Neural progenitor cell (in vitro differentiated cells): ENCODE measurements at regions not wholly inside any gene's neighbourhood (a gene's known extent, or its start where the extent isn't known, plus 50 kb on each side); places are given as distances from the start of the nearest gene placed in this dataset.

Source experiments
- DNase-seq: peaks from one replicate; pipeline ENCODE4 v3.0.0-alpha.2; 2016; ENCODE audit warnings: low spot score
- H2AFZ ChIP-seq: fragments of 200-600 bp; sonication (generic); replicated peaks from 2 replicates; pipeline ENCODE4 v1.6.1; 2016; ENCODE audit warnings: antibody characterized with exemption
- H3F3A ChIP-seq: fragments of 200-600 bp; sonication (generic); 2 replicates; pipeline ENCODE4 v1.6.1; 2016; ENCODE audit warnings: antibody characterized with exemption, low read depth
- H3K27ac ChIP-seq: fragments of 200-600 bp; sonication (generic); 2 replicates; pipeline ENCODE4 v1.5.1; 2016; ENCODE audit warnings: mild to moderate bottlenecking
- H3K27me3 ChIP-seq: fragments of 200-600 bp; sonication (generic); 2 replicates; pipeline ENCODE4 v1.6.1; 2016; ENCODE audit warnings: mild to moderate bottlenecking, moderate library complexity
- H3K36me3 ChIP-seq: fragments of 200-600 bp; sonication (generic); 2 replicates; pipeline ENCODE4 v1.5.1; 2016
- H3K4me1 ChIP-seq: fragments of 200-600 bp; sonication (generic); 2 replicates; pipeline ENCODE4 v1.6.1; 2016; ENCODE audit warnings: mixed run types
- H3K4me2 ChIP-seq: fragments of 200-600 bp; sonication (generic); 2 replicates; pipeline ENCODE4 v1.6.1; 2016
- H3K4me3 ChIP-seq: fragments of 200-600 bp; sonication (generic); 2 replicates; pipeline ENCODE4 v1.5.1; 2016
- H3K79me2 ChIP-seq: fragments of 200-600 bp; sonication (generic); 2 replicates; pipeline ENCODE4 v1.6.1; 2016; ENCODE audit warnings: low read depth
- H3K9ac ChIP-seq: fragments of 200-600 bp; sonication (generic); 2 replicates; pipeline ENCODE4 v1.6.1; 2016
- H3K9me3 ChIP-seq: fragments of 200-600 bp; sonication (generic); 2 replicates; pipeline ENCODE4 v1.5.1; 2016; ENCODE audit warnings: low read depth
- H4K20me1 ChIP-seq: fragments of 200-600 bp; sonication (generic); 2 replicates; pipeline ENCODE4 v1.6.1; 2016; ENCODE audit warnings: low read depth
- H3K27ac Mint-ChIP-seq: 3 replicates; pipeline ENCODE4 v1.8.0; 2021; ENCODE audit warnings: mixed read lengths
- H3K27me3 Mint-ChIP-seq: 2 replicates; pipeline ENCODE4 v1.8.0; 2022; ENCODE audit warnings: low read depth, mild to moderate bottlenecking, inconsistent platforms, moderate library complexity, mixed read lengths; ENCODE audit not compliant: insufficient read depth
- H3K36me3 Mint-ChIP-seq: 3 replicates; pipeline ENCODE4 v1.8.0; 2021; ENCODE audit warnings: mixed read lengths
- H3K4me1 Mint-ChIP-seq: 3 replicates; pipeline ENCODE4 v1.8.0; 2021; ENCODE audit warnings: mixed read lengths
- H3K4me3 Mint-ChIP-seq: 3 replicates; pipeline ENCODE4 v1.8.0; 2021; ENCODE audit warnings: mild to moderate bottlenecking, moderate library complexity, mixed read lengths
- H3K9me3 Mint-ChIP-seq: 3 replicates; pipeline ENCODE4 v1.8.0; 2020; ENCODE audit warnings: mixed read lengths
- CTCF ChIP-seq: fragments of 200-600 bp; sonication (generic); IDR thresholded peaks from 2 replicates; pipeline ENCODE4 v1.5.1; 2017; ENCODE audit warnings: antibody characterized with exemption, mild to moderate bottlenecking
- EZH2 ChIP-seq: fragments of 200-600 bp; sonication (generic); IDR thresholded peaks from 2 replicates; pipeline ENCODE4 v1.6.1; 2017; ENCODE audit warnings: antibody characterized with exemption, mild to moderate bottlenecking, moderate library complexity
- EZH2phosphoT487 ChIP-seq: fragments of 200-600 bp; sonication (generic); IDR thresholded peaks from 2 replicates; pipeline ENCODE4 v1.6.1; 2017; ENCODE audit warnings: antibody characterized with exemption

GRCh38 chr4:180565856-180566431, 1677.3 kb upstream of the TENM3 start:
- Mint-ChIP-seq H3K36me3 (no peaks in the 10 kb centered on the region), H3K27me3 (no peaks in the 10 kb centered on the region), H3K4me3 (no peak overlapping the region), H3K9me3 (peaks cover 2% of the 10 kb centered on the region), H3K4me1 (peaks cover 4% of the 10 kb centered on the region), H3K27ac (no peak overlapping the region)
- no peaks in the 10 kb centered on the region for H3K36me3 ChIP-seq
- no peak overlapping the region for H3K9ac ChIP-seq
- no peak overlapping the region for H2AFZ ChIP-seq
- no peaks in the 10 kb centered on the region for H3K9me3 ChIP-seq
- no peaks in the 10 kb centered on the region for H3K79me2 ChIP-seq
- H3K4me1 ChIP-seq = no peaks in the 10 kb centered on the region
- no peak overlapping the region for H3K4me2 ChIP-seq
- DNase-seq = no peak
- no peaks in the 10 kb centered on the region for H3F3A ChIP-seq
- H4K20me1 ChIP-seq = no peaks in the 10 kb centered on the region
- H3K27ac ChIP-seq = no peak overlapping the region
- H3K4me3 ChIP-seq = no peak overlapping the region
- TF ChIP-seq EZH2 (no peak), CTCF (no peak), EZH2phosphoT487 (no peak)
- H3K27me3 ChIP-seq = no peaks in the 10 kb centered on the region

- Mint-ChIP-seq H3K4me1 (peaks cover 4% of the 10 kb centered on the region), H3K27ac (no peak overlapping the region), H3K36me3 (no peaks in the 10 kb centered on the region), H3K9me3 (peaks cover 2% of the 10 kb centered on the region), H3K27me3 (no peaks in the 10 kb centered on the region), H3K4me3 (no peak overlapping the region)
- H3K27ac ChIP-seq = no peak overlapping the region
- no peaks in the 10 kb centered on the region for H4K20me1 ChIP-seq
- no peak overlapping the region for H2AFZ ChIP-seq
- H3K4me1 ChIP-seq = no peaks in the 10 kb centered on the region
- H3K79me2 ChIP-seq = no peaks in the 10 kb centered on the region
- no peak overlapping the region for H3K4me3 ChIP-seq
- no peak overlapping the region for H3K4me2 ChIP-seq
- no peak for TF ChIP-seq EZH2
- TF ChIP-seq EZH2phosphoT487 = no peak
- H3K36me3 ChIP-seq = no peaks in the 10 kb centered on the region
- H3F3A ChIP-seq = no peaks in the 10 kb centered on the region
- H3K27me3 ChIP-seq = no peaks in the 10 kb centered on the region
- no peak overlapping the region for H3K9ac ChIP-seq
- no peak for DNase-seq
- no peaks in the 10 kb centered on the region for H3K9me3 ChIP-seq
Measured at GRCh38 chr4:180566492-180566891, 1676.7 kb upstream of the TENM3 start.

GRCh38 chr4:180567080-180567479, 1676.1 kb upstream of the TENM3 start:
- Histone ChIP-seq H3K4me2 (no peak overlapping the region), H2AFZ (no peak overlapping the region), H3K4me1 (no peaks in the 10 kb centered on the region), H3K9ac (no peak overlapping the region), H3K27me3 (no peaks in the 10 kb centered on the region), H4K20me1 (no peaks in the 10 kb centered on the region), H3F3A (no peaks in the 10 kb centered on the region), H3K79me2 (no peaks in the 10 kb centered on the region), H3K27ac (no peak overlapping the region), H3K4me3 (no peak overlapping the region), H3K9me3 (no peaks in the 10 kb centered on the region), H3K36me3 (no peaks in the 10 kb centered on the region)
- Mint-ChIP-seq H3K9me3 (peaks cover 2% of the 10 kb centered on the region), H3K36me3 (no peaks in the 10 kb centered on the region), H3K27ac (no peak overlapping the region), H3K4me3 (no peak overlapping the region), H3K4me1 (peaks cover 4% of the 10 kb centered on the region), H3K27me3 (no peaks in the 10 kb centered on the region)
- DNase-seq = no peak
- TF ChIP-seq EZH2 (no peak), CTCF (no peak)

- no peaks in the 10 kb centered on the region for H3K27me3 Mint-ChIP-seq
- Histone ChIP-seq H3F3A (no peaks in the 10 kb centered on the region), H3K27ac (no peak overlapping the region), H3K9me3 (no peaks in the 10 kb centered on the region), H2AFZ (no peak overlapping the region), H3K79me2 (no peaks in the 10 kb centered on the region), H3K4me1 (no peaks in the 10 kb centered on the region), H3K4me2 (no peak overlapping the region), H3K27me3 (no peaks in the 10 kb centered on the region), H3K36me3 (no peaks in the 10 kb centered on the region), H4K20me1 (no peaks in the 10 kb centered on the region), H3K9ac (no peak overlapping the region), H3K4me3 (no peak overlapping the region)
- H3K36me3 Mint-ChIP-seq = no peaks in the 10 kb centered on the region
- no peak overlapping the region for H3K27ac Mint-ChIP-seq
- TF ChIP-seq EZH2 (no peak), CTCF (no peak)
- no peak overlapping the region for H3K4me3 Mint-ChIP-seq
- H3K9me3 Mint-ChIP-seq = peaks cover 2% of the 10 kb centered on the region
- no peaks in the 10 kb centered on the region for H3K4me1 Mint-ChIP-seq
- no peak for DNase-seq
Measured at GRCh38 chr4:180571516-180572055, 1671.6 kb upstream of the TENM3 start.
